ENCODE measurements at regions not wholly inside any gene's neighbourhood (a gene's known extent, or its start where the extent isn't known, plus 50 kb on each side); places are given as distances from the start of the nearest gene placed in this dataset.

DNA sequence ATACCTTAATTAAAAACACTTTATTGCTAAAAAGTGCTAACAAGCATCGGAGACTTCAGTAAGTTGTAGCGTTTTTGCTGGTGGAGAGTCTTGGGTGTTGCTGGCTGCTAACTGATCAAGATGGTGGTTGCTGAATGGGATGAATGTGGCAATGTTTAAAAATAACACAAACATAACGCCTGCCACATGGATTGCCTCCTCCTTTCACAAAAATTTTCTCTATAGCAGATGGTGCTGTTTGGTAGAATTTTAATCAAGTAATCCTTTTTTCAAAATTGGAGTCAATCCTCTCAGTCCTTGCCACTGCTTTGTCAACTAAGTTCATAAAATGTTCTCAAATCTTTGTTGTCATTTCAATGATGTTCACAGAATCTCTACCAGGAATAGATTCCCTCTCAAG, 466.8 kb upstream of the TECRL start:
- H3K4me1 Mint-ChIP-seq, result no peaks in the 10 kb centered on the region
- intact Hi-C loops (cut with micrococcal nuclease), result no loop called here

GRCh38 chr4:64870558-64870957, 461.3 kb upstream of the TECRL start:
- H3K36me3 ChIP-seq (ENCODE audit: control insufficient read depth, insufficient read depth, low read length), result no peaks in the 10 kb centered on the region
- TF ChIP-seq CTCF (IDR thresholded peaks at IDR 0.05), result no peak
- H3K9me3 ChIP-seq (ENCODE audit: control insufficient read depth, insufficient read depth, low read length), result no peaks in the 10 kb centered on the region
- 20% methylated on average over 1 of the region's 4 CpGs for WGBS (ENCODE audit: insufficient coverage)
- intact Hi-C loops (cut with micrococcal nuclease), result no loop called here
- H3K4me3 ChIP-seq (ENCODE audit: low read length), result no peak overlapping the region
- H3K27ac ChIP-seq (ENCODE audit: low read length), result no peak overlapping the region
- H3K27me3 ChIP-seq (ENCODE audit: control insufficient read depth, insufficient read depth, low read length), result no peaks in the 10 kb centered on the region
- H3K4me1 ChIP-seq (ENCODE audit: control insufficient read depth, insufficient read depth, low read length), result no peaks in the 10 kb centered on the region
- Mint-ChIP-seq H3K27me3 (ENCODE audit: low read depth in 2 of 2) (no peaks in the 10 kb centered on the region), H3K27ac (no peak overlapping the region), H3K36me3 (no peaks in the 10 kb centered on the region), H3K4me3 (no peak overlapping the region), H3K4me1 (no peaks in the 10 kb centered on the region), H3K9me3 (peaks cover 11 to 12% of the 10 kb centered on the region in 2 donors)
- DNase-seq (no peak), ATAC-seq (no peak)

More for the DNA sequence above, 466.8 kb upstream of the TECRL start:
- Histone ChIP-seq H3K9me3 (ENCODE audit: control insufficient read depth, insufficient read depth, low read length) (no peaks in the 10 kb centered on the region), H3K27me3 (ENCODE audit: control insufficient read depth, insufficient read depth, low read length) (no peaks in the 10 kb centered on the region), H3K4me3 (ENCODE audit: low read length) (no peak overlapping the region), H3K4me1 (ENCODE audit: control insufficient read depth, insufficient read depth, low read length) (no peaks in the 10 kb centered on the region), H3K36me3 (ENCODE audit: control insufficient read depth, insufficient read depth, low read length) (no peaks in the 10 kb centered on the region), H3K27ac (ENCODE audit: low read length) (no peak overlapping the region)
- DNase-seq, result no peak
- 93% methylated on average over 2 of the region's 3 CpGs for WGBS (ENCODE audit: insufficient coverage)
- no peaks in the 10 kb centered on the region for H3K36me3 Mint-ChIP-seq
- TF ChIP-seq CTCF (IDR thresholded peaks at IDR 0.05), result no peak
- no peak overlapping the region for H3K27ac Mint-ChIP-seq
- ATAC-seq, result no peak
- peaks cover 16 to 20% of the 10 kb centered on the region in 2 donors for H3K9me3 Mint-ChIP-seq
- H3K27me3 Mint-ChIP-seq (ENCODE audit: low read depth in 2 of 2), result no peaks in the 10 kb centered on the region
- H3K4me3 Mint-ChIP-seq, result no peak overlapping the region

- ATAC-seq, result no peak
- H3K4me1 ChIP-seq (ENCODE audit: control insufficient read depth, insufficient read depth, low read length), result no peaks in the 10 kb centered on the region
- no peak for TF ChIP-seq CTCF (IDR thresholded peaks at IDR 0.05)
- Mint-ChIP-seq H3K27me3 (ENCODE audit: low read depth in 2 of 2) (no peaks in the 10 kb centered on the region), H3K9me3 (peaks cover 3% of the 10 kb centered on the region in 2 donors), H3K36me3 (no peaks in the 10 kb centered on the region), H3K4me3 (no peak overlapping the region), H3K27ac (no peak overlapping the region), H3K4me1 (no peaks in the 10 kb centered on the region)
- H3K27me3 ChIP-seq (ENCODE audit: control insufficient read depth, insufficient read depth, low read length), result no peaks in the 10 kb centered on the region
- WGBS (ENCODE audit: insufficient coverage), result 79% methylated on average over 4 of the region's 5 CpGs
- no peak for DNase-seq
- no peak overlapping the region for H3K27ac ChIP-seq (ENCODE audit: low read length)
- H3K4me3 ChIP-seq (ENCODE audit: low read length), result no peak overlapping the region
- intact Hi-C loops (cut with micrococcal nuclease), result no loop called here
- no peaks in the 10 kb centered on the region for H3K9me3 ChIP-seq (ENCODE audit: control insufficient read depth, insufficient read depth, low read length)
- no peaks in the 10 kb centered on the region for H3K36me3 ChIP-seq (ENCODE audit: control insufficient read depth, insufficient read depth, low read length)
Measured at GRCh38 chr4:64857815-64858214, 448.6 kb upstream of the TECRL start.

DNA sequence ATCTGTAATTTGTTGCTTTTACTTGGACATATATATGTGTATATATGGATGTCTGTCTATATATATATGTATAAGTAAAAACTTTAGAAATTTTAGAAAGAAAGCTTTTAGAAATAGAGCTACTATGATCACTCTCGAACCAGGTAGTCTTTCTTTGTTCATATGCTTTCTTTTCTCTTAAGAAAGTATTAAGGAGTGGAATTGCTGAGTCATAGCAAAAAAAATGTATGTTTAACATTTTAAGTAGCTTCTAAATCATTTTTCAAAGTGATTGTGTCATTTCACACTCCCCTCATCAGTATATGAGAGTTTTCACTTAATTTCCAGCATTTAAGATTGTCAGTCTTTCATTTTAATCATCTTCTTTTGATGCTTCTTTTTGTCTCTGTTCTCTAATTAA, 447.9 kb upstream of the TECRL start:
- H3K9me3 Mint-ChIP-seq, result peaks cover 3 to 5% of the 10 kb centered on the region in 2 donors
- intact Hi-C loops (cut with micrococcal nuclease), result no loop called here
- H3K27me3 Mint-ChIP-seq (ENCODE audit: low read depth in 2 of 2), result no peaks in the 10 kb centered on the region
- ATAC-seq (no peak), DNase-seq (no peak)
- H3K4me1 Mint-ChIP-seq, result no peaks in the 10 kb centered on the region
- H3K27ac ChIP-seq (ENCODE audit: low read length), result no peak overlapping the region
- no peaks in the 10 kb centered on the region for H3K36me3 Mint-ChIP-seq
- H3K4me3 ChIP-seq (ENCODE audit: low read length), result no peak overlapping the region
- no peaks in the 10 kb centered on the region for H3K4me1 ChIP-seq (ENCODE audit: control insufficient read depth, insufficient read depth, low read length)
- no peak for TF ChIP-seq CTCF (IDR thresholded peaks at IDR 0.05)
- no peaks in the 10 kb centered on the region for H3K36me3 ChIP-seq (ENCODE audit: control insufficient read depth, insufficient read depth, low read length)
- no peak overlapping the region for H3K4me3 Mint-ChIP-seq
- no peaks in the 10 kb centered on the region for H3K27me3 ChIP-seq (ENCODE audit: control insufficient read depth, insufficient read depth, low read length)
- no peak overlapping the region for H3K27ac Mint-ChIP-seq
- no CpG with 5 or more reads among the region's 1 CpG for WGBS (ENCODE audit: insufficient coverage)
- H3K9me3 ChIP-seq (ENCODE audit: control insufficient read depth, insufficient read depth, low read length), result no peaks in the 10 kb centered on the region
